ENCODE measurements at regions not wholly inside any gene's neighbourhood (a gene's known extent, or its start where the extent isn't known, plus 50 kb on each side); places are given as distances from the start of the nearest gene placed in this dataset.

- no peak overlapping the region for H3K27ac ChIP-seq (ENCODE audit: low read depth, low read length)
- ATAC-seq, result no peak
- no peak for TF ChIP-seq POLR2AphosphoS5 (IDR thresholded peaks at IDR 0.05; ENCODE audit: low read depth, low read length)
- TF ChIP-seq MAX (IDR thresholded peaks at IDR 0.05), result no peak
- TF ChIP-seq JUND (IDR thresholded peaks at IDR 0.05), result no peak
- TF ChIP-seq POLR2A (IDR thresholded peaks at IDR 0.05; ENCODE audit: borderline replicate concordance, extremely low read depth, insufficient read depth, insufficient read length), result no peak
- no peak for TF ChIP-seq TCF7L2 (IDR thresholded peaks at IDR 0.05; ENCODE audit: borderline replicate concordance, extremely low read depth, insufficient read depth, insufficient read length)
- TF ChIP-seq SIN3A (IDR thresholded peaks at IDR 0.05; ENCODE audit: low read depth), result no peak
- TF ChIP-seq ZNF274 (IDR thresholded peaks at IDR 0.05; ENCODE audit: low read depth, low read length), result no peak
- no peak for TF ChIP-seq ATF3 (IDR thresholded peaks at IDR 0.05)
- TF ChIP-seq ELF1 (IDR thresholded peaks at IDR 0.05; ENCODE audit: borderline replicate concordance, low read depth), result no peak
- no peak for TF ChIP-seq EZH2 (IDR thresholded peaks at IDR 0.05)
- no peak for TF ChIP-seq YY1 (IDR thresholded peaks at IDR 0.05; ENCODE audit: extremely low read depth, insufficient replicate concordance, low read depth, low read length)
- no peak for TF ChIP-seq CTCF (IDR thresholded peaks at IDR 0.05 in 2 of 3, conservative IDR thresholded peaks at IDR 0.05 in 1 of 3; ENCODE audit: borderline replicate concordance in 1 of 3, insufficient read depth in 1 of 3, low read depth in 2 of 3, low read length in 2 of 3)
- no peak for TF ChIP-seq SP1 (IDR thresholded peaks at IDR 0.05; ENCODE audit: low read depth)
- no peak for TF ChIP-seq FOSL1 (IDR thresholded peaks at IDR 0.05; ENCODE audit: low read depth)
- TF ChIP-seq SRF (IDR thresholded peaks at IDR 0.05; ENCODE audit: low read depth), result no peak
- TF ChIP-seq RAD21 (IDR thresholded peaks at IDR 0.05; ENCODE audit: low read depth), result no peak
- TF ChIP-seq EGR1 (IDR thresholded peaks at IDR 0.05; ENCODE audit: low read depth), result no peak
- TF ChIP-seq CEBPB (IDR thresholded peaks at IDR 0.05; ENCODE audit: low read depth), result no peak
- TF ChIP-seq ZBTB33 (IDR thresholded peaks at IDR 0.05; ENCODE audit: extremely low read depth, insufficient replicate concordance, low read length), result no peak
- TF ChIP-seq EZH2phosphoT487 (IDR thresholded peaks at IDR 0.05; ENCODE audit: borderline replicate concordance), result no peak
- no peaks in the 10 kb centered on the region for H3K9me3 ChIP-seq (ENCODE audit: control insufficient read depth in 1 of 2, insufficient read depth in 1 of 2, low read depth in 1 of 2, low read length in 2 of 2)
- H3K4me2 ChIP-seq (ENCODE audit: low read length), result no peak overlapping the region
- no peaks in the 10 kb centered on the region for H3K27me3 ChIP-seq (ENCODE audit: insufficient read depth, low read length)
- POLR2A ChIA-PET, result no interaction called here
- CTCF ChIA-PET, result no interaction called here
- intact Hi-C loops (cut with micrococcal nuclease), result no loop called here
- no peaks in the 10 kb centered on the region for H3K79me2 ChIP-seq (ENCODE audit: insufficient read depth, low read length)
- no peaks in the 10 kb centered on the region for H3K9me2 ChIP-seq (ENCODE audit: insufficient read depth)
- H3K4me1 ChIP-seq (ENCODE audit: control insufficient read depth in 1 of 2, insufficient read depth in 2 of 2, low read length in 2 of 2), result no peaks in the 10 kb centered on the region
- RAD21 ChIA-PET (ENCODE audit: low non-redundant PET in 1 of 2, low total read pairs in 2 of 2, uncharacterized antibody in 2 of 2, unreplicated experiment in 2 of 2), result no interaction called here
- H3K4me3 ChIP-seq (replicated peaks in 1 of 2; ENCODE audit: low read depth in 1 of 2, low read length in 2 of 2), result no peak overlapping the region
- no TSS peak for BruUV-seq (replicated peaks)
- H3K9ac ChIP-seq (ENCODE audit: low read length), result no peak overlapping the region
- no peaks in the 10 kb centered on the region for H3K36me3 ChIP-seq (ENCODE audit: control insufficient read depth in 1 of 2, insufficient read depth in 2 of 2, low read length in 2 of 2)
- no peak overlapping the region for H2AFZ ChIP-seq (ENCODE audit: low read depth, low read length, poor library complexity, severe bottlenecking)
- no peak for DNase-seq (ENCODE audit: low read depth, low spot score)
- H4K20me1 ChIP-seq (ENCODE audit: insufficient read depth), result no peaks in the 10 kb centered on the region
Observed at GRCh38 chr15:36178303-36178633, 401.2 kb upstream of the CDIN1 start.

All from HCT116 (cell line).